Thyroid gland (tissue), 4 donors: ENCODE measurements at regions not wholly inside any gene's neighbourhood (a gene's known extent, or its start where the extent isn't known, plus 50 kb on each side); places are given as distances from the start of the nearest gene placed in this dataset.

ENCODE experiments used
- CTCF ChIP-seq, 6 experiments: fragments of 200-600 bp in 3 of 6; fragments of 450-650 bp in 3 of 6; sonication (generic) in 3 of 6; IDR thresholded peaks; one replicate each; pipeline ENCODE4 v1.5.1; 2016 to 2019; ENCODE audit warnings: antibody characterized with exemption in 6 of 6, mild to moderate bottlenecking in 2 of 6, inconsistent platforms in 1 of 6, moderate library complexity in 1 of 6
- POLR2A ChIP-seq, 2 donors: fragments of 450-650 bp; IDR thresholded peaks; one replicate each; pipeline ENCODE4 v1.6.1; 2017; ENCODE audit warnings: antibody characterized with exemption in 2 of 2, mild to moderate bottlenecking in 2 of 2, moderate library complexity in 1 of 2

- TF ChIP-seq POLR2A (IDR thresholded peaks at IDR 0.05) (no peak), CTCF (IDR thresholded peaks at IDR 0.05) (no peak)
Measured at GRCh38 chr2:150124739-150125138, 362.7 kb downstream of the RND3 start.
